ENCODE measurements at regions not wholly inside any gene's neighbourhood (a gene's known extent, or its start where the extent isn't known, plus 50 kb on each side); places are given as distances from the start of the nearest gene placed in this dataset.

DNA sequence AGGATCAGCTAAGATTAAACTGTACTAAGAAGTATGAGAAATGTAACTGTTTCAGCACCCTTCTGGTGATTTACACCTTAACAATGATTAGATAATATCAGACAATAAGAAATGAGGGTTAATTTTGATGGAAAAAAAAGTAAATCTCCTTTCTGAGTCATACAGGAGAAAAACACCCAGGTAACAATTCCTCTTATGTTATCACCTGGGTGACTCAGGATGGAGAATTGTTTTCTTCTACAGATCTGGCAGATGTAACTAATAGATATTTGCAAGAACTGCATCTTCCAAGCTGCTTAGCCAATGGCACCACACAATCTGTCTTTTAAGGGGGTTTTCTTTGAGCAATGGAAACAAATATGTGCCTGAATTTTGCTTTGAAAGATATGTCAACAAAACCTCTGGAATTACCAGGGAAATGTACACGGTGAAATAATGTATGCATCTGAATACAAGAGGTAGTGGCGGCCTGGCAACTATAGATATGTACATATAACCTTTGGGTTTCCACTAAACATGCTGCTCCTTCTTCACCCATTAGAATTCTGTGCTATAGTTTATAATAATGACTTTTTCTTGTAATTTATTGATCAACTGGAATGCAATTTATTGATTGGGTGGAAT is 407.9 kb downstream of the CPS1 start:
- FAIRE-seq, result no peak
- Histone ChIP-seq H3K9ac (ENCODE audit: control insufficient read depth, extremely low read depth, insufficient read depth, low read length) (no peak overlapping the region), H3K9me3 (ENCODE audit: control insufficient read depth, low read depth, low read length) (no peaks in the 10 kb centered on the region), H3K4me1 (ENCODE audit: control insufficient read depth, extremely low read depth, insufficient read depth, low read length) (no peaks in the 10 kb centered on the region), H3K36me3 (ENCODE audit: control insufficient read depth in 2 of 2, extremely low read depth in 1 of 2, insufficient read depth in 2 of 2, low read length in 2 of 2) (no peaks in the 10 kb centered on the region), H3K79me2 (ENCODE audit: control insufficient read depth, insufficient read depth, low read length) (no peaks in the 10 kb centered on the region), H3K4me3 (ENCODE audit: control insufficient read depth in 2 of 3, extremely low read depth in 1 of 3, insufficient read depth in 2 of 3, low read depth in 1 of 3, low read length in 3 of 3) (no peak overlapping the region), H3K27ac (ENCODE audit: control insufficient read depth, insufficient read depth, low read length) (no peak overlapping the region), H3K9me1 (ENCODE audit: control insufficient read depth, extremely low read depth, insufficient read depth, low read length) (no peaks in the 10 kb centered on the region), H4K20me1 (ENCODE audit: control insufficient read depth, extremely low read depth, insufficient read depth, low read length) (no peaks in the 10 kb centered on the region), H2AFZ (ENCODE audit: control insufficient read depth, low read length) (no peak overlapping the region), H3K27me3 (ENCODE audit: control insufficient read depth, extremely low read depth, insufficient read depth, low read length) (no peaks in the 10 kb centered on the region), H3K4me2 (ENCODE audit: control insufficient read depth, extremely low read depth, insufficient read depth, low read depth, low read length) (no peak overlapping the region)
- dilution Hi-C loops (cut with MboI; ENCODE audit: extremely low pct_ligation_motif_present, low sequenced_read_pairs), result no loop called here
- DNase-seq (ENCODE audit: low read depth, low spot score), result no peak
- TF ChIP-seq EZH2 (IDR thresholded peaks at IDR 0.05; ENCODE audit: low read length), result no peak
- TF ChIP-seq, protein P1, sequence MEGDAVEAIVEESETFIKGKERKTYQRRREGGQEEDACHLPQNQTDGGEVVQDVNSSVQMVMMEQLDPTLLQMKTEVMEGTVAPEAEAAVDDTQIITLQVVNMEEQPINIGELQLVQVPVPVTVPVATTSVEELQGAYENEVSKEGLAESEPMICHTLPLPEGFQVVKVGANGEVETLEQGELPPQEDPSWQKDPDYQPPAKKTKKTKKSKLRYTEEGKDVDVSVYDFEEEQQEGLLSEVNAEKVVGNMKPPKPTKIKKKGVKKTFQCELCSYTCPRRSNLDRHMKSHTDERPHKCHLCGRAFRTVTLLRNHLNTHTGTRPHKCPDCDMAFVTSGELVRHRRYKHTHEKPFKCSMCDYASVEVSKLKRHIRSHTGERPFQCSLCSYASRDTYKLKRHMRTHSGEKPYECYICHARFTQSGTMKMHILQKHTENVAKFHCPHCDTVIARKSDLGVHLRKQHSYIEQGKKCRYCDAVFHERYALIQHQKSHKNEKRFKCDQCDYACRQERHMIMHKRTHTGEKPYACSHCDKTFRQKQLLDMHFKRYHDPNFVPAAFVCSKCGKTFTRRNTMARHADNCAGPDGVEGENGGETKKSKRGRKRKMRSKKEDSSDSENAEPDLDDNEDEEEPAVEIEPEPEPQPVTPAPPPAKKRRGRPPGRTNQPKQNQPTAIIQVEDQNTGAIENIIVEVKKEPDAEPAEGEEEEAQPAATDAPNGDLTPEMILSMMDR (optimal IDR thresholded peaks at IDR 0.05 in 1 of 3, IDR thresholded peaks at IDR 0.05 in 1 of 3, conservative IDR thresholded peaks at IDR 0.05 in 1 of 3; ENCODE audit: extremely low read depth in 1 of 3, insufficient read depth in 2 of 3, low read length in 3 of 3), result no peak

DNA sequence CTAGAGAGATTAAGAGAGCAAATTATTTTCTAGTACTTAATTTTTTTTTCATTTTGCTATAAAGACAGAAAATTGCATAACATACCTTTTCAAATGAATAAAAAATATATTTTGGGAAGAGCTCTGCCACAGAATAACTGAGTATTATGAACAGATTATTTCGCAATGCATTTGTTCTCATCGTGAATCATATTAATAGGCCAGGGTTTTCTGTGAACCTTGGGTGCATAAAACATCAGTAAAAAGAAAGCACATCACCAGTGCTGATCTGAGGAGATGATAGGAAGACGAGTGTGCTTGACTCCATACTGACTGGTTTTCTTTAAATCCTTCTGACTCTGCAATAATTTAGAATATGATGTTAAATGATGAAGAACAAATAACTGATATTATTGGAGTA is 409.1 kb downstream of the CPS1 start:
- Histone ChIP-seq H4K20me1 (ENCODE audit: control insufficient read depth, extremely low read depth, insufficient read depth, low read length) (no peaks in the 10 kb centered on the region), H3K9me1 (ENCODE audit: control insufficient read depth, extremely low read depth, insufficient read depth, low read length) (no peaks in the 10 kb centered on the region), H3K4me3 (ENCODE audit: control insufficient read depth in 2 of 3, extremely low read depth in 1 of 3, insufficient read depth in 2 of 3, low read depth in 1 of 3, low read length in 3 of 3) (no peak overlapping the region), H3K36me3 (ENCODE audit: control insufficient read depth in 2 of 2, extremely low read depth in 1 of 2, insufficient read depth in 2 of 2, low read length in 2 of 2) (no peaks in the 10 kb centered on the region), H3K4me1 (ENCODE audit: control insufficient read depth, extremely low read depth, insufficient read depth, low read length) (no peaks in the 10 kb centered on the region), H2AFZ (ENCODE audit: control insufficient read depth, low read length) (no peak overlapping the region), H3K4me2 (ENCODE audit: control insufficient read depth, extremely low read depth, insufficient read depth, low read depth, low read length) (no peak overlapping the region), H3K9ac (ENCODE audit: control insufficient read depth, extremely low read depth, insufficient read depth, low read length) (no peak overlapping the region), H3K9me3 (ENCODE audit: control insufficient read depth, low read depth, low read length) (no peaks in the 10 kb centered on the region), H3K79me2 (ENCODE audit: control insufficient read depth, insufficient read depth, low read length) (no peaks in the 10 kb centered on the region), H3K27ac (ENCODE audit: control insufficient read depth, insufficient read depth, low read length) (no peak overlapping the region), H3K27me3 (ENCODE audit: control insufficient read depth, extremely low read depth, insufficient read depth, low read length) (no peaks in the 10 kb centered on the region)
- DNase-seq (ENCODE audit: low read depth, low spot score) (no peak), FAIRE-seq (no peak)
- dilution Hi-C loops (cut with MboI; ENCODE audit: extremely low pct_ligation_motif_present, low sequenced_read_pairs), result no loop called here
- TF ChIP-seq, protein P1 (optimal IDR thresholded peaks at IDR 0.05 in 1 of 3, IDR thresholded peaks at IDR 0.05 in 1 of 3, conservative IDR thresholded peaks at IDR 0.05 in 1 of 3; ENCODE audit: extremely low read depth in 1 of 3, insufficient read depth in 2 of 3, low read length in 3 of 3), result no peak
- no peak for TF ChIP-seq EZH2 (IDR thresholded peaks at IDR 0.05; ENCODE audit: low read length)

Measured in keratinocyte (primary cell).